Brain microvascular endothelial cell (primary cell): ENCODE measurements at regions not wholly inside any gene's neighbourhood (a gene's known extent, or its start where the extent isn't known, plus 50 kb on each side); places are given as distances from the start of the nearest gene placed in this dataset.
"Not testable (repeated sequence)": the region's sequence is repeated elsewhere in the genome, so short reads cannot be mapped to it uniquely, and the experiment has no call there.

Experiments
- DNase-seq: peaks from one replicate; pipeline ENCODE4 v3.0.0-alpha.2; 2020
- H3K27ac ChIP-seq: fragments of 250-450 bp; sonication (Bioruptor Pico); 2 replicates; pipeline ENCODE4 v1.5.1; 2020; ENCODE audit warnings: mild to moderate bottlenecking, moderate library complexity
- H3K27me3 ChIP-seq: fragments of 250-450 bp; sonication (Bioruptor Pico); replicated peaks from 2 replicates; pipeline ENCODE4 v1.5.1; 2020; ENCODE audit warnings: mild to moderate bottlenecking
- H3K36me3 ChIP-seq: fragments of 250-450 bp; sonication (Bioruptor Pico); replicated peaks from 2 replicates; pipeline ENCODE4 v1.5.1; 2020; ENCODE audit warnings: mild to moderate bottlenecking
- H3K4me3 ChIP-seq: 2 replicates; pipeline ENCODE4 v1.5.1; 2011; ENCODE audit warnings: low read depth, mild to moderate bottlenecking, control low read depth, low read length, moderate library complexity
- in situ Hi-C: cut with HindIII; loops from 2 replicates; pipeline ENCODE4 v1.10.0; 2017; ENCODE audit warnings: low sequenced_read_pairs, low pct_ligation_motif_present
- TF ChIP-seq, protein P1 (sequence below): IDR thresholded peaks from 2 replicates; pipeline ENCODE4 v1.5.1; 2011; ENCODE audit warnings: low read depth, mild to moderate bottlenecking, moderate library complexity, low read length, control low read depth, inconsistent platforms; ENCODE audit errors: missing control alignments

DNA sequence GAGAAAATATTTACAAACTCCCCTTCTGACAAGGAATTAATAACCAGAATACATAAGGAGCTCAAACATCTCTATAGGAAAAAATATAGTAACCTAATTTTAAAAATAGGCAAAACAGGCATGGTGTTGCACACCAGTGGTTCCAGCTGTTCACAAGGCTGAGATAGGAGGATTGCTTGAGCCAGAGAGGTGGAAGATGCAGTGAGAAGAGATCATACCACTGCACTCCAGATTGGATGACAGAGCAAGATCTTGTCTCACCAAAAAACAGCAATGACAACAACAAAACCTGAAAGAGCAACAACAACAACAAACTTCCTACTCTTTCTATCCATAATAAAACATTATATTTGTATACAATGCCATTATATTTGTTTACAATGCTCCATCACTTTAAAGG lies 304.4 kb upstream of the CNTNAP2 start:
- Histone ChIP-seq H3K27ac (no peak overlapping the region), H3K36me3 (no peaks in the 10 kb centered on the region), H3K27me3 (no peaks in the 10 kb centered on the region), H3K4me3 (no peak overlapping the region)
- in situ Hi-C loops = no loop called here
- no peak for DNase-seq
- TF ChIP-seq, protein P1, sequence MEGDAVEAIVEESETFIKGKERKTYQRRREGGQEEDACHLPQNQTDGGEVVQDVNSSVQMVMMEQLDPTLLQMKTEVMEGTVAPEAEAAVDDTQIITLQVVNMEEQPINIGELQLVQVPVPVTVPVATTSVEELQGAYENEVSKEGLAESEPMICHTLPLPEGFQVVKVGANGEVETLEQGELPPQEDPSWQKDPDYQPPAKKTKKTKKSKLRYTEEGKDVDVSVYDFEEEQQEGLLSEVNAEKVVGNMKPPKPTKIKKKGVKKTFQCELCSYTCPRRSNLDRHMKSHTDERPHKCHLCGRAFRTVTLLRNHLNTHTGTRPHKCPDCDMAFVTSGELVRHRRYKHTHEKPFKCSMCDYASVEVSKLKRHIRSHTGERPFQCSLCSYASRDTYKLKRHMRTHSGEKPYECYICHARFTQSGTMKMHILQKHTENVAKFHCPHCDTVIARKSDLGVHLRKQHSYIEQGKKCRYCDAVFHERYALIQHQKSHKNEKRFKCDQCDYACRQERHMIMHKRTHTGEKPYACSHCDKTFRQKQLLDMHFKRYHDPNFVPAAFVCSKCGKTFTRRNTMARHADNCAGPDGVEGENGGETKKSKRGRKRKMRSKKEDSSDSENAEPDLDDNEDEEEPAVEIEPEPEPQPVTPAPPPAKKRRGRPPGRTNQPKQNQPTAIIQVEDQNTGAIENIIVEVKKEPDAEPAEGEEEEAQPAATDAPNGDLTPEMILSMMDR = no peak

DNA sequence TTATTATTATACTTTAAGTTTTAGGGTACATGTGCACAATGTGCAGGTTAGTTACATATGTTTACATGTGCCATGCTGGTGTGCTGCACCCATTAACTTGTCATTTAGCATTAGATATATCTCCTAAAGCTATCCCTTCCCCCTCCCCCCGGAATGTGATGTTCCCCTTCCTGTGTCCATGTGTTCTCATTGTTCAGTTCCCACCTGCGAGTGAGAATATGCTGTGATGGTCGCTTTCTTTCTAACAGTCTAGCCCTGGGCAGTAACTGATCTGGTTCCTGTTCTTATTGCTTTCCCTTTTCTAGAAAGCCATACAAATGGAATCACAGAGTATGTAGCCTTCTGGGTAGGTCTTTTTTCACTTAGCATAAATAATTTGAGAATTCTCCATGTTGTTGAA lies 311.1 kb upstream of the CNTNAP2 start:
- DNase-seq, H3K27me3 ChIP-seq, H3K4me3 ChIP-seq, H3K27ac ChIP-seq, in situ Hi-C loops, H3K36me3 ChIP-seq: not testable (repeated sequence)

DNA sequence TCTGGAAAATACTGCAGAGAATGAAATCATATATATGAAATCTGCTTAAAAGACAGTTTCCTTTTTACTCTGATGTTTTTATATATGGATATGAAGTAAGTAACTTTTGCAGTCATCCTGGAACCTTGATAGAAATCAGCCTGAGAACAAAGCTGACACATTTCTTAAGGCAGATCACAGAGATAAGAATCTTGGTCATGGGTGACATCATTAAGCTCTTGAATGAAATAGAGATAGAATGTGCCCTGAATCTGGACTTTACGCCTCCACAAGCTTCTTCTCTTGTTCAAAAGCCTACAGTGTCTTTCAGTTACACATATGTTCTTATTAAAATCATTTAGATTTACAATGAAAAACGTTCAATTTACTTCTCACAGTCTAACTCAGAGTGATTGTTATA lies 319.1 kb upstream of the CNTNAP2 start:
- in situ Hi-C loops = no loop called here
- Histone ChIP-seq H3K27me3 (no peaks in the 10 kb centered on the region), H3K4me3 (no peak overlapping the region), H3K36me3 (no peaks in the 10 kb centered on the region), H3K27ac (no peak overlapping the region)
- DNase-seq = no peak
- TF ChIP-seq, protein P1 = no peak

DNA sequence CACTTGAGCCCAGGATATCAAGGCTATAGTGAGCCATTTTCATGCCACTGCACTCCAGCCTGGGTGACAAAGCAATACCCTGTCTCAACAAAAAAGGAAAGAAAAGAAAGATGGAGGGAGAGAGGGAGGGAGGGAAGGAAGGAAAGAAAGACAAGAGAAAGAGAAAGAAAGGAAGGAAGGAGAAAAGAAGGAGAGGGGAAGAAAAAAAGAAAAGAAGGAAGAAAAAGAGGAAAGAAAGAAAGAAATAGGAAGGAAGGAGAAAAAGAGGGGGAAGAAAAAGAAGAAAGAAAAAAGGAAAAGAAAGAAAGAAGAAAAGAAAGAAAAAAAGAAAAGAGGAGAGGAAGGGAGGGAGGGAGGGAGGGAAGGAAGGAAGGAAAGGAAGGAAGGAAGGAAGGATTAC lies 321.5 kb upstream of the CNTNAP2 start:
- TF ChIP-seq, protein P1 = no peak
- Histone ChIP-seq H3K4me3 (no peak overlapping the region), H3K36me3 (no peaks in the 10 kb centered on the region), H3K27me3 (no peaks in the 10 kb centered on the region), H3K27ac (no peak overlapping the region)
- DNase-seq = no peak
- in situ Hi-C loops = no loop called here

DNA sequence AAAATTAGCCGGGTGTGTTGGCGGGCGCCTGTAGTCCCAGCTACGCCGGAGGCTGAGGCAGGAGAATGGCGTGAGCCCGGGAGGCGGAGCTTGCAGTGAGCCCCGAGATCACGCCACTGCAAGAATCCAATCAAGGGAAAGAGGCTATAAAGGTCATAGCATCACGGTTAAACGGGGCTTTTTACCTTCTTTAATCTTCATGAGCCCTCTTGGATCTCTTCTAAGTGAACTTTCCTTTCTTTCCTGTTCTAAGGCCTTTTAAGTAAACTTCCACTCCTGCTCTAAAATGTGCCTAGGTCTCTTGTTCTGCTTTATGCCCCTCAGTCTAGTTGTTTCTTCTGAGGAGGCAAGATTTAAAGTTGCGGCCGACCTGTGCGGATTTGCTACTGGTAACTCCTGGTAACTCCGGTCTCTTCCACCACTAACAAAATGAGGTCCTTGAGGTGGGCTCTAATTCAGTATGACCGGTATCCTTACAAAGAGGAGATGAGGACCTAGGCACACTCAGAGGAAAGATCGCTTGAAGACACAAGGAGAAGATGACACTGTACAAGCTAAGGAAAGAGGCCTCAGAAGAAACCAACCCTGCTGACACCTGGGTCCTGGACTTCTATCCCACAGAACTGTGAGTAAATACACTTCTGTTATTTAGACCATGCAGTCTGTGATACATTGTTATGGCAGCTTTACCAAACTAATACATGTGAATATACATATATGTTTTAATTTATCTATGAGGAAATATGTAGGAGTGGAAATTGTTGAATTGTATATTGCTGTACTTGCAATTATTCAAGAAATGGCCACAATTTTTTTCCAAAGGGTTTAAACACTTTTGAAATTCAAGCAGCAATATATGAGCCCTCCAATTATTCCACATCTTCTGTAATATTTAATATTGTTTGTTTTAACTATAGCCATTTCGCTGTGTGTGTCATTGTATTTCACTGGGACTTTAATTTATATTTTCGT lies 331.5 kb upstream of the CNTNAP2 start:
- Histone ChIP-seq H3K27ac (no peak overlapping the region), H3K27me3 (no peaks in the 10 kb centered on the region), H3K4me3 (no peak overlapping the region), H3K36me3 (no peaks in the 10 kb centered on the region)
- no peak for DNase-seq
- in situ Hi-C loops = no loop called here
- TF ChIP-seq, protein P1 = no peak

DNA sequence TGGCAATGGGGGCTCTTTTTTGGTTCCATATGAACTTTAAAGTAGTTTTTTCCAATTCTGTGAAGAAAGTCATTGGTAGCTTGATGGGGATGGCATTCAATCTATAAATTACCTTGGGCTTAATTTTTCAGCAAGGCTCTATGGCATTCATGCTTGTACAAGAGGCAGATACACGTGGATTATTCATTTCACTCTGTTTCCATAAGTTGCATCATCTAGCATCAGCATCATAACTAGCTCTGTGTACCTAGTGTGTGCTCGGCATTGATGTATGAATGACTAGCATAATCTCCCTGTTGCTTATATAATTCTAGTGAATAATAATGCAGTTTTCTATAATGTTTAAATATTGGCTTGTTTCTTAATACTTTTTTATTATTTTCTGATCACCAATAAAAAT lies 335.2 kb upstream of the CNTNAP2 start:
- H3K27ac ChIP-seq, in situ Hi-C loops, H3K4me3 ChIP-seq, H3K36me3 ChIP-seq, H3K27me3 ChIP-seq, DNase-seq: not testable (repeated sequence)

DNA sequence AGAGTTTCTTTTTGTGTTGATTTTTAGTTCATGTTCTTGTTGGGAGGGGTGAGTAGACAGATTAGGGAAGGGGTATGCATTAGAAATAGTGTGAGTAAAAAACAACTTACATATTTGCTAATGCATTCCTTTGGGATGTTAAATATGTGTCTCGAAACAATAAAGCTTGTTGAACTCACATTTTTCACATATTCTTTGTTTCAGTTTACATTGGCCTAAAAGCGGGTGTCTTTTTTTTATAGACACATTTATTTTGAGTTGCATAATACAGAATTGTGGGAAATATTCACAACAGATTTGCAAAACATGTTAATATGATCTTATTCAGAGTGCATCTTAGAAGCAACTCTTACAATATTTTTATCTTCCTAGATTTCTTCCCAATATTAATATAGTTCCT lies 337.5 kb upstream of the CNTNAP2 start:
- TF ChIP-seq, protein P1 = no peak
- DNase-seq = no peak
- in situ Hi-C loops = no loop called here
- Histone ChIP-seq H3K27me3 (no peaks in the 10 kb centered on the region), H3K4me3 (no peak overlapping the region), H3K36me3 (no peaks in the 10 kb centered on the region), H3K27ac (no peak overlapping the region)
